Thymus (tissue), 11 donors: ENCODE measurements at regions not wholly inside any gene's neighbourhood (a gene's known extent, or its start where the extent isn't known, plus 50 kb on each side); places are given as distances from the start of the nearest gene placed in this dataset.
A peak's percentile ranks its signal among the peaks of the same experiment; 100 is the strongest.
"Not testable (repeated sequence)": the region's sequence is repeated elsewhere in the genome, so short reads cannot be mapped to it uniquely, and the experiment has no call there.

Experiments
- DNase-seq, 9 donors: peaks; one replicate each; pipeline ENCODE4 v3.0.0-alpha.2; 2013; ENCODE audit warnings: low spot score in 9 of 9, low read depth in 6 of 9, missing footprints in 1 of 9
- H3K27ac ChIP-seq, 2 donors: one replicate each; pipeline ENCODE4 v1.5.1; 2013; ENCODE audit warnings: control low read depth in 1 of 2, low read depth in 1 of 2, low read length in 1 of 2, mild to moderate bottlenecking in 1 of 2, moderate library complexity in 1 of 2
- H3K27me3 ChIP-seq, 2 donors: one replicate each; pipeline ENCODE4 v1.5.1; 2013; ENCODE audit warnings: low read length in 1 of 2; ENCODE audit not compliant: control insufficient read depth in 2 of 2, insufficient read depth in 1 of 2
- H3K36me3 ChIP-seq, 2 donors: one replicate each; pipeline ENCODE4 v1.5.1; 2013; ENCODE audit warnings: low read length in 1 of 2, mild to moderate bottlenecking in 1 of 2, moderate library complexity in 1 of 2; ENCODE audit not compliant: control insufficient read depth in 2 of 2, insufficient read depth in 2 of 2
- H3K4me1 ChIP-seq, 2 donors: one replicate each; pipeline ENCODE4 v1.5.1; 2013; ENCODE audit warnings: low read length in 2 of 2; ENCODE audit not compliant: control insufficient read depth in 2 of 2, insufficient read depth in 2 of 2
- H3K4me3 ChIP-seq, 2 donors: one replicate each; pipeline ENCODE4 v1.5.1; 2013; ENCODE audit warnings: low read length in 2 of 2, control low read depth in 1 of 2, mild to moderate bottlenecking in 1 of 2
- H3K9me3 ChIP-seq, 2 donors: one replicate each; pipeline ENCODE4 v1.5.1; 2013; ENCODE audit warnings: low read length in 1 of 2, mild to moderate bottlenecking in 1 of 2; ENCODE audit not compliant: control insufficient read depth in 2 of 2, insufficient read depth in 1 of 2
- WGBS: extraction: QIAGEN DNeasy Blood & Tissue Kit; methylation state at CpG from one replicate; pipeline ENCODE4 v1.1.7; 2013; 5-methylcytosine and 5-hydroxymethylcytosine counted together
- donor health status: healthy.

GRCh38 chr7:89800761-89801160 lies 353.5 kb upstream of the STEAP1 start:
- H3K36me3 ChIP-seq = no peaks in the 10 kb centered on the region

GRCh38 chr7:89809291-89809690 lies 345.0 kb upstream of the STEAP1 start:
- Histone ChIP-seq H3K4me3 (no peak overlapping the region), H3K9me3 (no peaks in the 10 kb centered on the region), H3K4me1 (no peaks in the 10 kb centered on the region), H3K36me3 (no peaks in the 10 kb centered on the region), H3K27ac (no peak overlapping the region), H3K27me3 (no peaks in the 10 kb centered on the region)
- 95% methylated on average over 1 of the region's 1 CpG for WGBS
- no peak for DNase-seq

More at GRCh38 chr7:89800761-89801160, 353.5 kb upstream of the STEAP1 start:
- Histone ChIP-seq H3K4me1 (no peaks in the 10 kb centered on the region), H3K27ac (no peak overlapping the region), H3K27me3 (no peaks in the 10 kb centered on the region), H3K4me3 (no peak overlapping the region), H3K9me3 (peaks cover 0 to 13% of the 10 kb centered on the region in 2 donors)
- 94% methylated on average over 2 of the region's 2 CpGs for WGBS
- no peak for DNase-seq

- 90% methylated on average over 1 of the region's 1 CpG for WGBS
These were observed 341.2 kb upstream of the STEAP1 start for GRCh38 chr7:89813081-89813480.

DNA sequence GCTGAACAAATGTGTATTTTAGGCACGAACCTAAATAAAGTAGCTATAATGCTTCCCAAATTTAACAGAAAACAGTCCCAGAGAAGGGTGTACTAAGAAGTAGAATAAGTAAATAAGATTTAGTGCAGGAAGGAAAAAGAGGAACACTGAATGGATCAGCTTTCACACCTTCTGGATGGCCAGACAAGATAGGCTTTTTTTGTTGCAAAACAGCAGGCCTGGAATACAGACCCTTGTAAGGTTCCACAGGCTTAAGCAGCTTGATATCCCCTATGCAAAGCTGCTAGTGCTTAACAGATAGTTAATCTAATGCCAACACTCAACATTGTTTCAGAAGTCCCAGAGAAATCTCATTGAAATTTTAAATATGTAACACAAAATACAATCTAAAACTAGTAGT lies 328.1 kb upstream of the STEAP1 start:
- no peak overlapping the region for H3K4me3 ChIP-seq
- H3K4me1 ChIP-seq = no peaks in the 10 kb centered on the region
- no peak for DNase-seq
- H3K27ac ChIP-seq = no peak overlapping the region
- 87% methylated on average over 1 of the region's 1 CpG for WGBS
- H3K9me3 ChIP-seq = no peaks in the 10 kb centered on the region
- H3K36me3 ChIP-seq = no peaks in the 10 kb centered on the region
- H3K27me3 ChIP-seq = no peaks in the 10 kb centered on the region

More at GRCh38 chr7:89813081-89813480, 341.2 kb upstream of the STEAP1 start:
- Histone ChIP-seq H3K9me3 (no peaks in the 10 kb centered on the region), H3K36me3 (no peaks in the 10 kb centered on the region), H3K4me3 (no peak overlapping the region), H3K27ac (no peak overlapping the region), H3K27me3 (no peaks in the 10 kb centered on the region), H3K4me1 (no peaks in the 10 kb centered on the region)
- DNase-seq = no peak

GRCh38 chr7:89826557-89826956 lies 327.7 kb upstream of the STEAP1 start:
- DNase-seq = no peak
- no peaks in the 10 kb centered on the region for H3K36me3 ChIP-seq
- no peaks in the 10 kb centered on the region for H3K9me3 ChIP-seq
- no peaks in the 10 kb centered on the region for H3K27me3 ChIP-seq
- H3K4me3 ChIP-seq = no peak overlapping the region
- H3K4me1 ChIP-seq = no peaks in the 10 kb centered on the region
- no peak overlapping the region for H3K27ac ChIP-seq

DNA sequence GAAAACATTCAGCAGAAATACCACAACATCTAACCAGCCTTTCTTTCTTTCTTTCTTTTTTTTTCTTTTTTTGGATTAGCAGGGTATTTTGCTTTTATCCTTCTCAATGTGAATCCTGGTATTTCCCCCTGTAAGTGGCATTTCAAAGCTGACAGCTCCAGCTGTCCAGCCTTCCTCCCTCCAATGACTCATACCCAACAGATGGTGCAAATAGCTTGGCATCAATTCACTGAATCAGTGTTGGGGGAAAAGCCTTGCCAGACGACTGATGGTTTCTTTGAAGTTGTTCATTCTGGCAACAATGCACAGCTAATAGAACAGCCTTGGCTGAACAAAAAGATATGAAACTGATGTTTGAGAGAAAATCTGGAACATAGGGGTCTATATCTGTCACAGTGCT lies 316.8 kb upstream of the STEAP1 start:
- Histone ChIP-seq H3K27me3 (no peaks in the 10 kb centered on the region), H3K9me3 (no peaks in the 10 kb centered on the region), H3K36me3 (no peaks in the 10 kb centered on the region), H3K4me3 (no peak overlapping the region), H3K4me1 (no peaks in the 10 kb centered on the region), H3K27ac (no peak overlapping the region)
- WGBS = 76% methylated on average over 1 of the region's 1 CpG
- peak in 1 of 9 donors; percentile 5 for DNase-seq

DNA sequence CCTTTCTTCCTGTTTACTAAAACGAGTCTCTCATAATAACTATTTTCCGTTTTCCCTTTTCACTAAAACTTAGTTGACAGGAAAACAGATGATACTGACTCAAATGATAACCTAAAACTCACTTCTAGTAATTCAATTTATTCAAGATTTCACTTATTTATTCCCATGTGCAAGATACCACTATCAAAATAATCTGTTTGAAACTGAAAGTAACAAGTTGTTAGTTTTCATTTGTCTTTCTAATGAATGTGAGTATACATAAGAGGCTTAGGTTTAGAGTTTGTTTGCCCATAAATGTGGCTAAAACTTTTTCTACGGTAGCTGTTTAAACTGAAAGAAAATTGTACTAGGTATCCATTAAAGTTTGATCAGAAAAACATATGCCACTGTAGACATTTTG lies 314.9 kb upstream of the STEAP1 start:
- Histone ChIP-seq H3K4me1 (no peaks in the 10 kb centered on the region), H3K27me3 (no peaks in the 10 kb centered on the region), H3K36me3 (no peaks in the 10 kb centered on the region), H3K9me3 (no peaks in the 10 kb centered on the region), H3K27ac (no peak overlapping the region), H3K4me3 (no peak overlapping the region)
- 60% methylated on average over 3 of the region's 3 CpGs for WGBS
- DNase-seq = no peak

DNA sequence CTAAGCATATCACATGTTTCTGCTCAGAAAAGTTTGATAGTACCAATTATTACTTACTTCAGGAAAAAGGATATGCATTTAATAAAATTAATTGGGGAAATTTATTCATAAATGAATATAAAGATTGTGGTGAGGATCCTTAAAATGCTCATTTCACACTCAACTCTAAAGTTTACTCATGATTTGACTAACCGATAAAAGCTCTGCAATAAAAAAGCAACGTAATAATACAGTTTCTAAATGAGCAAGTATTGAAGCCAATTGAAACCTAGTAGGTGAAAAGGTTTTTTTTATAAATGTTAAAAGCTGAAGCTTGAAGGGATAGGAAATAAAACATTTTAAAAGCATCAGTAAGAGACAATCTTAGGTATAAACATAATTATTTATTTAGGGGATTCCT lies 308.3 kb upstream of the STEAP1 start:
- WGBS = 92% methylated on average over 2 of the region's 2 CpGs
- Histone ChIP-seq H3K4me3 (no peak overlapping the region), H3K36me3 (no peaks in the 10 kb centered on the region), H3K9me3 (no peaks in the 10 kb centered on the region), H3K27me3 (no peaks in the 10 kb centered on the region), H3K4me1 (no peaks in the 10 kb centered on the region), H3K27ac (no peak overlapping the region)
- no peak for DNase-seq

DNA sequence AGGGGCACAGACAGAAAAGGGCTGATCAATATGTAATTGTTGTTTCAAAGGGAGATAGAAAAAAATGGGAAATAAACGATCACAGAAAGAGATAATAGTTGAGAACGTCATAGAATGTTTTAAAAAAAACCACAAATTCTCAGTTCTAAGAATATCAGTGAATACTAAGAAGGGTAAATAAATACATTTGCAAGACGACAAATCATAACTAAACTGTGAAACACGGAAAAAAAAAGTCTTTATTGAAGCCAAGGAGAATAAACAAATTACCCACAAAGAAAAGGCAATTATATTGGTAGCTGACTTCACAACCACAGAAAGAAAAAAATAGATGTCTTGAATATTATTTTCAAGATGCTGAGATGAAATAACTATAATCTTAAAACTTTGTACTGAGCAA lies 305.2 kb upstream of the STEAP1 start:
- Histone ChIP-seq H3K9me3 (no peaks in the 10 kb centered on the region), H3K27ac (no peak overlapping the region), H3K4me1 (no peaks in the 10 kb centered on the region), H3K27me3 (no peaks in the 10 kb centered on the region), H3K36me3 (no peaks in the 10 kb centered on the region), H3K4me3 (no peak overlapping the region)
- DNase-seq = no peak
- WGBS = 96% methylated on average over 4 of the region's 4 CpGs

DNA sequence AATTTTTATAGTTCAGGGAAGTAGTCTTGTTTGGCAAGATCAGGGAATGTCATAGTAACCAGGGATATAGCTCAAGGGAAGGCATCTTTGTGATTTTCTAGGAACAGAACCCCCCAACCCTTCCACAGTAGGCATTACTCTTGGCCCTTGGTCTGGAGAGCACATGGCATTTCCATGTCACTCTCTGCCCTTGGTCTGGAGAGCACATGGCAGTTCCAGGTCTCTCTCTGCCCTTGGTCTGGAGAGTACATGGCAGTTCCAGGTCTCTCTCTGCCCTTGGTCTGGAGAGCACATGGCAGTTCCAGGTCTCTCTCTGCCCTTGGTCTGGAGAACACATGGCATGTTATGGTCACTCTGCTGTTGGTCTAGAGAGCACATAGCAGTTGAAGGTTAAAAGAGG lies 297.2 kb upstream of the STEAP1 start:
- H3K9me3 ChIP-seq = peaks cover 0 to 18% of the 10 kb centered on the region in 2 donors
- not testable (repeated sequence) for H3K36me3 ChIP-seq, H3K27me3 ChIP-seq, H3K4me3 ChIP-seq, H3K4me1 ChIP-seq, H3K27ac ChIP-seq, DNase-seq
